ENCODE measurements at regions not wholly inside any gene's neighbourhood (a gene's known extent, or its start where the extent isn't known, plus 50 kb on each side); places are given as distances from the start of the nearest gene placed in this dataset.
"Not testable (repeated sequence)": the region's sequence is repeated elsewhere in the genome, so short reads cannot be mapped to it uniquely, and the experiment has no call there.

DNA sequence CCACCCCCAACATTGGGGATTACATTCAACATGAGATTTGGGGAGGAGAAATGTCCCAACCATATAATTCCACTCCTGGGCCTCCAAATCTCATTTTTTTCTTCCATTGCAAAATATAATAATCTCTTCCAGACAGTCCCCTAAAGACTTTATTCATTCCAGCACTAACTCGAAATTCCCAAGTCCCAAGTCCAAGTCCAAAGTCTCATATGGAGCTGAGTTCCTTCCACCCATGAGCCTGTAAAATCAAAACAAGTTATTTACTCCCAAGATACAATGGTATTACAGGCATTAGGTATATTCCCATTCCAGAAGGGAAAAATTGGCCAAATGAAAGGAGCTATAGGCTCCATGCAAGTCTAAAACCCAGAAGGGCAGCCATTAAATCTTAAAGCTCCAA lies 56.7 kb downstream of the P2RY1 start:
- DNase-seq (ENCODE audit: low read depth, low spot score) = no peak

DNA sequence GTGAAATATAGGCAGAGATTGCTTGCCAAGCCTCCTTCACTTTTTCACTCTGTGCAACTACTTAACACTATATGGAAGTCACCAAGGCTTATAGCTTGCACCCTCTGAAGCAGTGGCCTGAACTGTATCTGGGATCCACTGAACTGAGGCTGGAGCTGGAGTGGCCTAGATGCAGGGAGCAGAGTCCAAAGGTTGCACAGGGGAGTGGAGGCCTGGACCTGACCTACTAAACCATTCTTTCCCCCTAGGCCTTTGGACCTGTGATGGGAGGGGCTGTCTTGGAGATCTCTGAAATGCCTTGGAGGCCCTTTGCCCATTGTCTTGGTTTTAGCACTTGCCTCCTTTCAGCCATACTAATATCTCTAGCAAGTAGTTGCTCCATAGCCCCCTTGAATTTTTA lies 57.5 kb downstream of the P2RY1 start:
- no peak for DNase-seq (ENCODE audit: low read depth, low spot score)

DNA sequence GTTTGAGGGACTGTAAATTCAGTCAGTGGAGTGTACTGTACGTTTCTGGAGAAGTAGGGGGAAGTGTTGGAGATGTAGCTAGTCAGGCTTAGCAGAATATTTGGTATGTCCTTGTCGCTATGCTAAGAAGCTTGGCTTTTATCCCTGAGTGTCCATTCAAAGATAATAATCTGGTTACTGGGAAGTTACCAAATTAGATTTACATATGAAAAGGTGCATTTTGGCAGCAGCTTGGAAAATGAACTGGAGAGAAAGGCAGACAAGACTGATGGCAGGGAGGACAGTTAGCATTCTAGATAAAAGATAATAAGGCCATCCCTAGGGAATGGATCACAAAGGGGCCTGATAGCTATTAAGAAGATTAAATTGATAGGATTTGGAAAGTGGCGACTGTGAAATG lies 58.7 kb downstream of the P2RY1 start:
- no peak for DNase-seq (ENCODE audit: low read depth, low spot score)

DNA sequence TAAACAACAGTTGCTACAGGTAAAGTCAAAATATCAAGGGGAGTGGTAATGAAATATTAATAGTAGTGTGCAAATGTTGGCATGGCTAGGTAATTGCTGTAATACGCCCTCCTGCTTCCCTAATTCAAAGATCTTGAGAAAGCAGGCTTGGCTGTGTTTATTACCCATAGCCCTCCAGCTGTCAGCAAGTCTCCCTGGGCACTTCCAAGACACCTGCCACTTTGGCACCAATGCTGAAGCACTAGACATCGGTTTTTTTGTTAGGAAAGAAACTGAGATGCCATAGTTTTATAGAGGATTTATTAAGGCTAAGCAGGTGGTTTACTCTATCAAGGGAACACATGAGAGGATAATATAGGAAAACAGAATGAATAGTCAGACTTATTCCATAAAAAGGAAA lies 64.4 kb downstream of the P2RY1 start:
- DNase-seq (ENCODE audit: low read depth, low spot score) = no peak

DNA sequence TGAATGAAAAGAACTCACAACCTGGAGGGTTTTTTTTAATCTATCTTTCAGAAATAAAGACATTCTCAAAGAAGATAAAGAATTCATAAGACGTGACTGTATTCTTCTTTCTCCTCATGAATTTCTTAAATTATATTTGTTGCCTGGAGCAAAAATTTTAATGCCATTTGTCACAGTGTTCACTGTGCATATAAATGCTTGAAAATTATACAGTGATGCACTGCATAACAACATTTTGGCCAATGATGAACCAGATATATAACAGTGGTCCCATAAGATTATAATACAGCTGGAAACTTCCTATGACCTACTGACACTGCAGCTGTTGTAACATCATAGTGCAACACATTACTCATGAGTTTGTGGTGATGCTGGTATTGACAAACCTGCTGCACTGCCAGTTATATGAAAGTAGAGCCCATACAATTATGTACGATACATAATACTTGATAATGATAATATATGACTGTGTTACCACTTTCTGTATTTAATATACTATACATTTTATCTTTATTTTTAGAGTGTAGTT lies 67.3 kb downstream of the P2RY1 start:
- no peak for DNase-seq (ENCODE audit: low read depth, low spot score)

DNA sequence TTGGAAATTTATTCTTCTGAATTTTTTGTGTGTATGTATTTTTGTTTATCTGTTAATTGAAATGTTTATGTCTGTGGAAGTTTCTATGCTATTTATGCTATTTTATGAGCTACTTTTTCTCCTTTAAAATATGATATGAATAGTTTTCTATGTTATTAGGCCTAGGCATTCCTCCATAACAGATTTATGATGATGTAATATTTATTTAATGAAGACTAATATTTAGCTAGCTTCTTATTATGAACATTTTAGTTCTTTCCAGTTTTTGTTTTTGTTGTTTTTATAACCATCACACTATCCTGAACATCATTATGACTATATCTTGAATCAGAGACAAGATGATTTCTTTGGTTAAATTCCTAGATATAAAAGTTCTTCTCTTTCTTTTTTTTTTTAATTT lies 70.7 kb downstream of the P2RY1 start:
- DNase-seq (ENCODE audit: low read depth, low spot score) = no peak

DNA sequence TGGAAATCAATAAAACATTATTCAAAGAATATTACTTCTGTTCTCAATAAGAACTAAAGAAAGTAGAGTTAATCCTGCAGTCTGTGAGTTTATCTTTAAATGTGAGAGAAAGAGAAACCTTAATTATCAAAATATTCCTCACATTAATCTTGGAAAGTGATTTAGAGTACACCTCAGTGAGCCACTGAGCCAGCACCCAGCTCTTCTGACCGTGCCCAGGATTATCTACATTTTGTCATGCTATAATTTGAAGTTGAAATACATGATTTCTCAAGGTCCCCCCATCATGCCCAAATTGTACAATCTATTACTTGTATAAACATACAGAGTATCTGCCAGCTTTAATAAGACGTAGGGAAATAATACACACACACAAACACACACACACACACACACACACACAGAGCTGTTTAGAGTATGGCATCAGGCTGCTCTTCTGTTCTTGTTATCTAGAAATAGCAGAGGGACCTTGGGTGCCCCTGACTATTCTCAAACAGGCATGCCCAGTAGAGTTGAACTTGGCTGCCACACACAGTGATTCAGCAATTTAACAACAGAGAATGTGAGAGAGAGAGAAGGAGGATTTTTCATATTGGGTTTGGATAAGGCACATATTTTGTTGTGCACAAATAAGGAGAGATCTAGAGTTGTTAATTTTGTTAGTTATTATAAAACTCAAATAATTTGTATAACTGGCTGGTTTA lies 74.4 kb downstream of the P2RY1 start:
- DNase-seq (ENCODE audit: low read depth, low spot score) = no peak

DNA sequence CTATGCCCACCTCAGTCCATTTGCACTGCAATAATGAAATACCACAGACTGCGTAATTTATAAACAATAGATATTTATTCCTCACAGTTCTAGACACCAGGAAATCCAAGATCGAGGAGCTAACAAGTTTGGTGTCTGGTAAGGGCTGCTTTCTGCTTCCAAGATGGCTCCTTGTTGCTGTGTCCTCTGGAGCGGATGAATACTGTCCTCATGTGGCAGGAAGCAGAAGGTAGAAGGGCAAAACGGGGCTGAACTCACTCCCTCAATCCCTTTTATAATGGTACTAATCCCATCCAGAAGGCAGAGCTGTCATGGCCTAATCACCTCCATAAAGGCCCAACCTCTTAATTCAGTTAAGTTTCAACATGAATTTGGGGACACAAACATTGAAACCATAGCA lies 75.3 kb downstream of the P2RY1 start:
- DNase-seq (ENCODE audit: low read depth, low spot score) = no peak

DNA sequence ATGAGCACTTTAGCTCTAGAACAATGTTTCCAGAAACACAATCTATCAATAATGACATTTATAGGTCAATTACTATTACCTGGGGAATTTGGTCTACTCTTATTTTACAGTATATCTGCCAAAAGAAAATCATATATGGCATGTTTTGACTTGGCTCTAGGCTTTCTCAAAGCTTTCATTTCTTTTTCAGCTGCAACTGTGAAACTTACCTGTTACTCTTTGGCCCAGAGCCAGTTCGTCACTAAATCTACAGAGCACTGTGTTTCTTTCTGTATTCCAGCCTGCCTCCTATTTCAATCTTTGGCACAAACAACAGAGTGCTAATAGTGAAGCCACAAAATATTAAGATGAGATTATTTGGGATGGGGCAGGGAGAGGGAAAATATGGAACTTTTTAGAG lies 76.0 kb downstream of the P2RY1 start:
- no peak for DNase-seq (ENCODE audit: low read depth, low spot score)

DNA sequence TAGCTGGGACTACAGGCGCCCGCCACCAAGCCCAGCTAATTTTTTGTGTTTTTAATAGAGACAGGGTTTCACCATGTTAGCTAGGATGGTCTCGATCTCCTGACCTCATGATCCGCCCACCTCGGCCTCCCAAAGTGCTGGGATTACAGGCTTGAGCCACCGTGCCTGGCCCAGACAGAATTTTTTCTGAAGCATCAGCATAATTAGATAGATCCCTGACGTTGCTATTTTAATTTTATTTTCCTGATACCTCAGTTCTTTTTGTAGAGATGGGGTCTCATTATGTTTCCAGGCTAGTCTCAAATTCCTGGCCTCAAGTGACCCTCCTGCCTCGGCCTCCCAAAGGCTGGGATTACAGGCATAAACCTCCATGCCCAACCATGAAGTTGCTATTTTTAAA lies 79.8 kb downstream of the P2RY1 start:
- DNase-seq (ENCODE audit: low read depth, low spot score) = not testable (repeated sequence)

DNA sequence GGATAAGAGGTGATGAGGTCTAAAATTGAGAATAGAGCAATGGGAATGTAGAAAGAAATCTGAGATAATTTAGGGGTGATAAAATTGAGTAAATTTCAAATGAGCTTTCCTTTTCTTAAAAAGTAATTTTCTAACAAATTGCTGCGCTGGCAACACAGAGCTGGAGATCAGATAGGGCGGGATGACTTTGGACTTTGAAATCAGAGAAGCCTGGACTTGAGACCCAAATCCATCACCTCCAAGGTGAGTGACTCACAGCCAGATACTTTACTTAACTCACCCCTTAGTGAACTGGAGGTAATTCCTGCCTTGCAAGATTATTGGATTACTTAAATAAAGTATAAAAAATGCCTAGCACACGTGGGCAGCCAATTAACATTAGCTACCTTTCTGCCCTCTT lies 80.8 kb downstream of the P2RY1 start:
- no peak for DNase-seq (ENCODE audit: low read depth, low spot score)

DNA sequence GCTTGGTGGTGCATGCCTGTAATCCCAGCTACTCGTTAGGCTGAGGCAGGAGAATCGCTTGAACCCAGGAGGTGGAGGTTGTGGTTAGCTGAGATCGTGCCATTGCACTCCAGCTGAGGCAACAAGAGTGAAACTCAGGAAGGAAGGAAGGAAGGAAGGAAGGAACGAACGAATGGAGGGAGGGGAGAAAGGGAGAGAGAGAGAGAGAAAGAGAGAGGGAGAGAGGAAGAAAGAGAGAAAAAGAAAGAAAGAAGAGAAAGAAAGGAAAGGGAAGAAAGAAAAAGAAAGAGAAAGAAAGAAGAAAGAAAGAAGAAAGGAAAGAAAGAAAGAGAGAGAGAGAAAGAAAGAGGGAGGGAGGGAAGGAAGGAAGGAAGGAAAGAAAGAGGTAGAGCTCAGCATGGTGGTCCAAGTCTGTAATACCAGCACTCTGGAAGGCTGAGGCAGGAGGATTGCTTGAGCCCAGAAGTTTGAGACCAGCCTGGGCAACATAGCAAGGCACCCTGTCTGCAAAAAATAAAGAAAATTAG lies 81.9 kb downstream of the P2RY1 start:
- no peak for DNase-seq (ENCODE audit: low read depth, low spot score)

DNA sequence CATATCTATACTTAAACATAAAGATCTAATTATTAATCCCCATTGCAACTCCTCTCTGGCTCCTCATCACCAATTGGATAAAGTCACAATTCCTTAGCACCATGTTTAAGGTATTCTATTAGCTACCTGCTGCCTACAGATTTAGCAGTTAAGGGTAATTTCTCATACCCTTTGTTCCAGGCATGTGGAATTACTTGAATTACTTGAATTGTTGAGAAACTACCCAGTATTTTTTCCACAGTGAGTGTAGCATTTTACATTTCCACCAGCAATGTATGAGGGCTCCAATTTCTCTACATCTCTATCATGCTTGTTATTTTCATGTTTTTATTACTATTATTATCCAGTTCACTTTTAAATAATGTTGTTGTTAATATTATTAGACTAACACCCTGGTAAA lies 86.4 kb downstream of the P2RY1 start:
- no peak for DNase-seq (ENCODE audit: low read depth, low spot score)

DNA sequence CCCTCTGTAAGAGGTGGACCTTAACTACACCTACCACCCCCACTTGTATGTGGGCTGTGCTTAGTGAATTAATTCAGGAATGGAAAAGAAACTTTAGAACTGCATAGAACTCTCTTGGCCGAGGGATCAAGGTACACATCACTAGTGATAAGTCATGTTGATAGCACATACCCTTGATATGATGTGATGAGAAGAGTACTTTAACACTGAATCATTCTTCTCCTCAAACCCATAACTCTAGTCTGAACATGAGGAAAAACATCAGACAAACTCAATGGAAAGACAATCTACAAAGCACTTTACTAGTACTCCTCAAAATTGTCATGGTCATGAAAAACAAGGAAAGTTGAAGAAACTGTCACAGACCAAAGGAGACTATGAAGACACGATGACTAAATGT lies 87.6 kb downstream of the P2RY1 start:
- no peak for DNase-seq (ENCODE audit: low read depth, low spot score)

DNA sequence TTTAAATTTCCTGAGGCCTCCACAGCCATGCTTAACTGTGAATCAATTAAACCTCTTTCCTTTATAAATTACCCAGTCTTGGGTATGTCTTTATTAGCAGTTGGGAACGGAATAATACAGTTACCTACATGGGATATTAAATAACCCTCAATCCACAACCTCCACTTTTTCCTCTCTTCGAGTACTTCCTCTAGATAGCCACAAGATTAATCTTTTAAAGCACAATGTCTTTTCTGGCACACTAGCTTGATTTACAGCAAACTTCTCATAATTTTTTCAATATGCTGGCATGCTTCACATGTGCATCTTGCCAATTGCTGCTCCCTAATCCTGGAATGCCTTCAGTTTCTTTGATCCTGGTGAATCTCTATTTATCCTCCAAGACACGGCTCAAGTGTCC lies 92.2 kb downstream of the P2RY1 start:
- DNase-seq (ENCODE audit: low read depth, low spot score) = no peak

DNA sequence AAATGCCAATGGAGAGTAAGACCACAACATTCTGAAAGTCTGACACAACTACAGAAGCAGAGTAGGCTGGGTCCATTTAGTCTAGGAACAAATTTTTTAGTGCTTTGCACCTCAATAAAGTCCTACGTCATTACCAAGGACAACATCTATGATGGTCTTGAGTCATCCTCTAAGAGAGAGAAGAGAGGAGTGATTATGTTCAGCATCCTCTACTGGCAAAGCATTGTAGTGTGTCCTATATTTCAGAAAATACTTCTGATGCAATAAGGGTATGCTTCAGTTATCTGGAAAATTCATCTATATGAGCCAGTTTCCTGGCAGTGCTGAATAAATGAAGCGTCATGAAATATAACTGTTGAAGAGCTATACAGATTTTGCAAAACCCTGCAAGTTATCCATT lies 95.6 kb downstream of the P2RY1 start:
- no peak for DNase-seq (ENCODE audit: low read depth, low spot score)

DNA sequence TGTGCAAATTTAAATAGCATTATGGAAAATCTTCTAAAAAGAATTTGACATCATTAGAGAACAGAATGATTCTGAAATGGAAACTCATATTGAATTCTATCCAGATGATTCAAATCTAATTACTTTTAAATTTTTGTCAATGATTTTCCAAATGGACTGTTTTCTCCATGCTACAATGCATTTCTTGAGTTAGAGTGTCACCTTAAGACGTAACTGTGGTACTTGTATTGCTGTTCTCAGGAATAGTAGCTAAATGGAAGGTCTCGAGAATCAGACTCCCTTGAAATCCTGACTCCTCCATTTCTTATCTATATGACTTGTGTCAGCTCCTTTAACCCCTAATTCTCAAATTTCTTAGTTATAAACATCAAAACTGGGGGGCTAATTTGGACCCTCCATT lies 102.3 kb downstream of the P2RY1 start:
- no peak for DNase-seq (ENCODE audit: low read depth, low spot score)

DNA sequence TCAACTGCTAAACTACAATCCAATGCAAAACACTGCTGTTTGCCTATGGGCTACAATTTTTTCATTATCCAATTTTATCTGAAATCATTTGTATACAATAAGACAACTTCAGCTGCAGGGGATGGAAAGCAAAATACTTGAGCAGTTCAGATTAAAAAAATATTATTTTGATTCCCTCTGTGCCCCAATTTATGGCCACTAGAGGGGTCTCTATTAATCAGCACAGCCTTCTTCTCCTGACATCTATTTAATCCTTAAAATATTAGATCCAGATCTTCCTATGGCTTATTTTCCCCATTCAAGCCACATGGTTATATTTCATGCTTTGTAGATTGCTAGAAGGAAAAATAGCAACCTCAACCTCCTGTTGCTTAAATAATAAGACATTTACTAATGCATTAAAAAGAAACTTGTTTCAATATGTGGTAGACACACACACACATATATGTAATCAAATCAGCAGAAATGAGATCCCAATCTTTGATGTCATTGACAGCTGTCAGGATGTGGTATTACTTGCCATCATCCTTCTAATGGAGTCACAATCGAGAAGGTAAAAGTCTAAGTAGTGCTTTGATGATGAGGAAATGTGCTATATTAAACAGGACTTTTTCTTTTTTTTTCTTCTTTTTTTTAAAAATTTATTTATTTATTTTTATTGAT lies 104.2 kb downstream of the P2RY1 start:
- no peak for DNase-seq (ENCODE audit: low read depth, low spot score)

DNA sequence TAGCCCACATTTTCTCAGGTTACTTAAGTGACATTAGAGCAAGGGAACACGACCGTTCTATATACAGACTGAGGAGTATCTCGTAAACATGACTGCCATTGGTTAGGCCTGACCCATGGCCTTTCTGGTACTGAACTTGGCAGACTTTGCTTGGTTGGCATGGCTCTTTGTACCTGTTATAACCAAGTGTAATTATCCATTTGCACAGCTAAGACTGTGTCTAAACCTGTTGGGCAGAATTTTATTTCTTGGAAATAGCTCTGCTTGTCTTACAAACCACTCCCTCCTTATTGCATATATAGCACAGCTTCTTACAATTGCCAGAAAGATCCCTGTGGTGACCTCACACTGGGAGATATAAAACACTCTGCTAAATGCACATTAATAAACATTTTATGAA lies 106.9 kb downstream of the P2RY1 start:
- DNase-seq (ENCODE audit: low read depth, low spot score) = no peak

DNA sequence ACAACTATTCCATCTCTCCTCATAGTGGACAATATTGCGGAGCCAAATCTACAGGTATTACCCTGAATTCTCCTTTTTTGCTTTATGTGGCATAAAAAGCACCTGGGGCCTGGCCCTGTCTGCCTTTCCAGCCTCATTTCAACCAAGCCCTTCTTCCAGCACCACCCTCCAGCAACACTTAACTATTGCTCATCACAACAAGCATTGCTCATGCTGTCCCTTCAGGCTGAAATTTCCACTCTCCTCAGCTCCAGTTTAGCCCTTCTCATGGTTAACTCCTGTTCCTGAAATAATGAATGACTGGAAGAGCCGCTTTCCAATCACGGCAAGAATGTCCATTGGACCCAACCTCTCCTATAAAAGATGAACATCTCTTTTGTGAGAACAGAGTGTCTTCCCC lies 107.4 kb downstream of the P2RY1 start:
- no peak for DNase-seq (ENCODE audit: low read depth, low spot score)

DNA sequence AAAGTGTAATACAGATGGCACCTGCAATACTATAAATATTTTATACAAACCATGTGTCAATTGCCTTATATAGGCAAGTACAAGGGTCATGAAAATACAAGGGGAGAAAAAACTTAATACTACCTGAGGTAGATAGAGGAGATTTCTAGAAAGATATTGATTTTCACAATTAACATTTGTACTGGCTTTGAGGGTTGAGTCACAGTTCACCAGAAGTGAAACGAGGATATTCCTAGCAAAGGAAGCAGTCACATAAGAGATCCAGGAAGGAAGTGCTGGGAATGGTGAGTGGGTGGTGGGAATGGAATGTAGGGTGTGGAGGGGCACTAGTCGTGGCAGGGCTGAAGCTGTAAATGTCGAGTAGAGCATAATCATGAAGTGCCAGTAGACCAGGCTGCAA lies 108.7 kb downstream of the P2RY1 start:
- DNase-seq (ENCODE audit: low read depth, low spot score) = peak; percentile 10

DNA sequence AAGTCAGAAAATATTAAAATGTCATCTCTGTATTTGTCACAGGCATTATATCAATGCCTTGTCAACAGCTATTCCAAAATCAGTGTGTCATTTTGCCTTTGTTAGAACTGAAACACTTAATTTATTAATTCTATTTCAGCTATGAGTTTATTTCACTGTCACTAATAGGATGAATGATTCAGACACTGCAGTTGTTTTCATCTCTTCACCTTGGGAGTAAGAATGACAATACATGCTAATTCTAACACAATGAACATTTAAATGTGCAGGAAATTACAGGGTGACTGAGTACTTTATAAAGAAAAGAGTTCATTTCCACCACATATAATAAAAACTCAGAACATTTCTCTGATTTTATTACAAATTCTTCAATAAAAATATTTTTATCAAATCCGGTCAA lies 109.7 kb downstream of the P2RY1 start:
- DNase-seq (ENCODE audit: low read depth, low spot score) = no peak

DNA sequence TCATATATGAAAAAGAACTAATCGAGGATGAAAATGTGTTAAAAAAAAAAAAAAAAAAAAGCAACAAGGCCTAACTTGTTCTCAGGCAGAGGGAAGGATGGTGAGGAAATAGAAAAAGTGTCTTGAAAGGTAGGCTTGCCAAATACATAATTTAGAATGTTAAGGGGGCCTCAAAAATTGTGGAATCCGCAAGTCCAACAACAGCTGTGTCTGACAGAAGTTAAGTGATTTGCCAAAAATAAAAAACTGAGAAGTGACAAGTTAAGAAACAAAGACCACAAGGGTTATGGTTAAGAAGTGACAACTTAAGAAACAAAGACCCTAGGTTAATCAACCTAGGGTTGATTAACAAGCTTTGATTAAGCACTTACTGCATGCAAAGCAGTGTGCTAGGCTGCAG lies 110.6 kb downstream of the P2RY1 start:
- no peak for DNase-seq (ENCODE audit: low read depth, low spot score)
